RWPE2 (cell line): ENCODE measurements at regions not wholly inside any gene's neighbourhood (a gene's known extent, or its start where the extent isn't known, plus 50 kb on each side); places are given as distances from the start of the nearest gene placed in this dataset.
A peak's percentile ranks its signal among the peaks of the same experiment; 100 is the strongest.

ENCODE experiments used
- ATAC-seq: fragments of 200-7000 bp; cut with Tn5 transposase; 3 replicates; pipeline ENCODE4 v1.9.1; 2021; ENCODE audit warnings: low read depth
- DNase-seq: peaks from one replicate; pipeline ENCODE4 v3.0.0-alpha.2; 2020; ENCODE audit warnings: low spot score
- H3K27ac ChIP-seq: fragments of 450-650 bp; 2 replicates; pipeline ENCODE4 v1.5.1; 2017; ENCODE audit warnings: mild to moderate bottlenecking; ENCODE audit not compliant: poor library complexity, severe bottlenecking
- H3K27me3 ChIP-seq: fragments of 250-450 bp; sonication (Bioruptor Pico); 2 replicates; pipeline ENCODE4 v1.5.1; 2021; ENCODE audit warnings: mild to moderate bottlenecking, moderate library complexity; ENCODE audit not compliant: insufficient read depth, poor library complexity, severe bottlenecking
- H3K36me3 ChIP-seq: fragments of 250-450 bp; sonication (Bioruptor Pico); 2 replicates; pipeline ENCODE4 v1.5.1; 2020; ENCODE audit warnings: low read depth, mild to moderate bottlenecking, moderate library complexity
- H3K4me1 ChIP-seq: fragments of 250-450 bp; sonication (Bioruptor Pico); 2 replicates; pipeline ENCODE4 v1.5.1; 2021; ENCODE audit warnings: mild to moderate bottlenecking, moderate library complexity; ENCODE audit not compliant: insufficient read depth, poor library complexity, severe bottlenecking
- H3K4me3 ChIP-seq: fragments of 250-450 bp; sonication (Bioruptor Pico); 2 replicates; pipeline ENCODE4 v1.5.1; 2021; ENCODE audit warnings: mild to moderate bottlenecking, moderate library complexity; ENCODE audit not compliant: severe bottlenecking
- H3K9me3 ChIP-seq: fragments of 250-450 bp; sonication (Bioruptor Pico); 2 replicates; pipeline ENCODE4 v1.5.1; 2021; ENCODE audit warnings: mild to moderate bottlenecking, moderate library complexity; ENCODE audit not compliant: severe bottlenecking
- TF ChIP-seq, protein P1 (sequence below): fragments of 450-650 bp; IDR thresholded peaks from one replicate; pipeline ENCODE4 v1.5.1; 2017; ENCODE audit warnings: mild to moderate bottlenecking, moderate library complexity; ENCODE audit not compliant: poor library complexity, severe bottlenecking

DNA sequence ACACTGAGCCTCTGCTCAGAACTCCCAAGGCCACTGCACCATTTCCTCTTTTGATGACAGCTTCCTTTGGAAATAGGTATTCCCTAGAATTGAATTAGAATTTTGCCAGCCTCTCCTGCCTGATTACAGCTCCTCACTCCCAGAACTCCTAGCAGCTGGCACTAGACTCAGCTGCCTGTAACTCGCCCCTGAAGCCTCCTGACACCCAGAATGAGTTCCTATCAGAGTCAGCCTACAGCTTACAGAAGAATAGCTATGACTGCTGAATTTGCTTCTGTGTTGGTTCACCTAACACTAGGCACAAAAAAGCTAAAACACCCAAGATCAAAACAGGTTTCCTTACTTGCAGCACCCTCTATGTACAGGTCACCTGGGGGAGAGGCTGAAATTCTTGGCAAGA lies 108.2 kb upstream of the PTPRM start:
- TF ChIP-seq, protein P1, sequence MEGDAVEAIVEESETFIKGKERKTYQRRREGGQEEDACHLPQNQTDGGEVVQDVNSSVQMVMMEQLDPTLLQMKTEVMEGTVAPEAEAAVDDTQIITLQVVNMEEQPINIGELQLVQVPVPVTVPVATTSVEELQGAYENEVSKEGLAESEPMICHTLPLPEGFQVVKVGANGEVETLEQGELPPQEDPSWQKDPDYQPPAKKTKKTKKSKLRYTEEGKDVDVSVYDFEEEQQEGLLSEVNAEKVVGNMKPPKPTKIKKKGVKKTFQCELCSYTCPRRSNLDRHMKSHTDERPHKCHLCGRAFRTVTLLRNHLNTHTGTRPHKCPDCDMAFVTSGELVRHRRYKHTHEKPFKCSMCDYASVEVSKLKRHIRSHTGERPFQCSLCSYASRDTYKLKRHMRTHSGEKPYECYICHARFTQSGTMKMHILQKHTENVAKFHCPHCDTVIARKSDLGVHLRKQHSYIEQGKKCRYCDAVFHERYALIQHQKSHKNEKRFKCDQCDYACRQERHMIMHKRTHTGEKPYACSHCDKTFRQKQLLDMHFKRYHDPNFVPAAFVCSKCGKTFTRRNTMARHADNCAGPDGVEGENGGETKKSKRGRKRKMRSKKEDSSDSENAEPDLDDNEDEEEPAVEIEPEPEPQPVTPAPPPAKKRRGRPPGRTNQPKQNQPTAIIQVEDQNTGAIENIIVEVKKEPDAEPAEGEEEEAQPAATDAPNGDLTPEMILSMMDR: no peak
- no peaks in the 10 kb centered on the region for H3K27me3 ChIP-seq
- ATAC-seq: no peak
- H3K9me3 ChIP-seq: no peaks in the 10 kb centered on the region
- no peaks in the 10 kb centered on the region for H3K4me1 ChIP-seq
- H3K4me3 ChIP-seq: no peak overlapping the region
- no peak for DNase-seq
- no peak overlapping the region for H3K27ac ChIP-seq
- no peaks in the 10 kb centered on the region for H3K36me3 ChIP-seq

DNA sequence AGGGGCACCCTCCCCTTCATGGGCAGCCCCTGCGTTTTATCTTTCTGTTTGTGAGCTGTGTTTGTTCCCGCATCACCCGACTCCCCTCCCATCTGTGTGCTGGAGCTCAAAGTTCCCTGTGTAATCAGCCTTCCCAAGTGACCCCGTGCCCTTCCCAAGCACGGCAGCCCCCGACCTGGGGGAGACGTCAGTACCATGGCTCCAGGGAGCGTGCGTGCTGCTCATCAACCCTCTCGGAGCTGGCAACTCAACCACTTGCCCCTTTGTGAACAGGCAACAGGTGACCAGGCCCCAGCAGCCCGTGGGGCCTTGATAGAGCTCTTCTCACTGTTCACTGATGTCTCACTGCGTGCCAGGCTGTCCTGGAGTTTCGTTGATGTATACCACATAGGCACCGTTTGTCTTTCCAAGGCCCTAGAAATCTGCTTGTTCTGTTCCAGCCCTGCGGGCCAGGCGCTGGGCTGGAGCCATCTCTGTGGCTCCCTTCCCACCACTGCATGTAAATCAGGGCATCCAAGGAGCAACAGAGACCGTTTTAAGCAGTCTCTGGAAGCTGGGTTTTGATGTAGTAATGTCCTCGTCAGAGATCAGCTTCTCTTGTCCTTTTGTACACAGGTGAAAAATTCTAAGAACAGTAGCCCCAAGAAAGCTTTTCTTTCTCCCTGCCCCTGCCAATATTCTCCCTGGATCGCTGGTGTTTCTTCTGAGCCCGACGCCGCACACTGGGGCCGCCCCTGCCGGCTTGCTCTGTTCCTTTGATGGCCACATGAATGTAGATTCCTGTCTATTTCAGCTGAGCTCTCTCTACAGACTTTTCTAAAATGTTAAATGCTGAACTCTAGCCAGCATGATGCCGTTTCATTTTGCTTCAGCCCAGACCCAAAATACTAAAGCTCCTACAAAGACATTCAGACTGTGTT lies 107.0 kb upstream of the PTPRM start:
- no peak overlapping the region for H3K27ac ChIP-seq
- ATAC-seq (peak; percentile 50; the same call in 1 of the 3 replicates), DNase-seq (no peak)
- no peaks in the 10 kb centered on the region for H3K36me3 ChIP-seq
- H3K4me3 ChIP-seq: no peak overlapping the region
- TF ChIP-seq, protein P1: no peak
- H3K9me3 ChIP-seq: no peaks in the 10 kb centered on the region
- no peaks in the 10 kb centered on the region for H3K4me1 ChIP-seq
- no peaks in the 10 kb centered on the region for H3K27me3 ChIP-seq

DNA sequence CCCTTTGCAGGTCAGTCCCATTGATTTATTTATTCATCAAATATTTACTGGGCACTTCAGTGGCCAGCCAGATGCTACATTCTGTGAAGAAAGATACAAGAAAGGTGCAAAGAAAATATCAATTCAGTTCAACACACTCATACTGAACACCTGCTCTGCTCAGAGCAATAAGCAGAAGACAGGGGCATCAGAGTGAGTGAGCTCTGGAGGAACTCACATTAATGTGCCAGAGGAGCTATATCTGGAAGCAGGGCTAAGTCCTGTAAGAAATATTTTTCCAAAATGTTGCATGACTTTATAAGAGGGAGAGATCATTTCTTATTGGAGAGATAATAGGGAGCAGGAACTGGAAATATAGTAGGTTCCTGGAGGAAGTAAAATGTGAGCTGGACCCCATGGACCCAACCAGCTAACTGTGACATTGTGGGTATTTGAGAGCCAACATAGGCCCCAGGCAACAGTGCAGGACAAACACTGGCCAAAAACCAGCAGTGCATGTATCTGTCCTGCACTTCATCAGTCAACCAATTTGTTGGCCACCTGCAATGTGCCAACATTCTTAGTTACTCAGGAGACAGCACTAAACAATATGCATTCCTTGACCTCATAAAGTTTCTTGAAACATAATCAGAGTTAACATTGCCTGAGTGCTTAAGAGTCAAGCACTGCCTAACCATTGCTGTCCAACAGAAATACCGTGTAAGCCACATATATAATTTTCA lies 102.7 kb upstream of the PTPRM start:
- H3K27ac ChIP-seq: no peak overlapping the region
- DNase-seq: no peak
- H3K9me3 ChIP-seq: no peaks in the 10 kb centered on the region
- no peak overlapping the region for H3K4me3 ChIP-seq
- TF ChIP-seq, protein P1: no peak
- ATAC-seq: no peak
- H3K27me3 ChIP-seq: no peaks in the 10 kb centered on the region
- H3K4me1 ChIP-seq: no peaks in the 10 kb centered on the region
- H3K36me3 ChIP-seq: no peaks in the 10 kb centered on the region

DNA sequence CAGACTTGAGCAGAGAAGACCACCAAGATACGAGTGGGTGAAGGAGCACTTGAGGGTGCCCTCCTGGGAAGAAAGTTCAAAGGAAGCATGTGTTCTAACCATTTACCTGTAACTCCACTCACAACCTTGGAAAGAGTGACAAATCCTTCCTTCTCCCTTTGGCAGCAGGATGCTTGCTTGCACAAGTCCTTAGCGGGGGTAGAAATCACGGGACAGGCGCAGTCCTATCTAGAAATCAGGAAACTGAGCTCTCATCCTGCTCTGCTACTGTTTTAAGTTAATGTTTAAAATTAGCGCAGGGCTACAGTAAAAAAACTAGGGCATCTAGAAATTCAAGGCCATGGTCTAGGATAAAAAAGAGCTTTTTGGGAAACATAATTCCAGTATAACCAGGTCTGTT lies 100.9 kb upstream of the PTPRM start:
- Histone ChIP-seq H3K4me3 (no peak overlapping the region), H3K36me3 (no peaks in the 10 kb centered on the region), H3K4me1 (no peaks in the 10 kb centered on the region), H3K9me3 (no peaks in the 10 kb centered on the region), H3K27ac (no peak overlapping the region), H3K27me3 (no peaks in the 10 kb centered on the region)
- no peak for ATAC-seq
- TF ChIP-seq, protein P1: no peak
- no peak for DNase-seq
